KMS-11 (cell line): ENCODE measurements at regions not wholly inside any gene's neighbourhood (a gene's known extent, or its start where the extent isn't known, plus 50 kb on each side); places are given as distances from the start of the nearest gene placed in this dataset.
"Not testable (repeated sequence)": the region's sequence is repeated elsewhere in the genome, so short reads cannot be mapped to it uniquely, and the experiment has no call there.

Experiments used
- H2AFZ ChIP-seq: fragments of 200-600 bp; sonication (generic); 2 replicates; pipeline ENCODE4 v1.6.1; 2016; ENCODE audit warnings: antibody characterized with exemption, mixed run types, low read depth
- H3K27ac ChIP-seq: fragments of 200-600 bp; sonication (generic); 2 replicates; pipeline ENCODE4 v1.6.1; 2016; ENCODE audit warnings: mild to moderate bottlenecking, mixed run types
- H3K27me3 ChIP-seq: fragments of 200-600 bp; sonication (generic); 2 replicates; pipeline ENCODE4 v1.6.1; 2017; ENCODE audit warnings: mild to moderate bottlenecking, low read depth, mixed run types, moderate library complexity; ENCODE audit not compliant: insufficient read depth
- H3K36me3 ChIP-seq: fragments of 200-600 bp; sonication (generic); 2 replicates; pipeline ENCODE4 v1.6.1; 2017; ENCODE audit warnings: mild to moderate bottlenecking, mixed run types; ENCODE audit not compliant: insufficient read depth
- H3K4me1 ChIP-seq: fragments of 200-600 bp; sonication (generic); 2 replicates; pipeline ENCODE4 v1.6.1; 2016; ENCODE audit warnings: mild to moderate bottlenecking, low read depth, mixed run types; ENCODE audit not compliant: poor library complexity, severe bottlenecking
- H3K4me2 ChIP-seq: fragments of 200-600 bp; sonication (generic); 2 replicates; pipeline ENCODE4 v1.7.0; 2016; ENCODE audit warnings: mild to moderate bottlenecking, mixed run types
- H3K4me3 ChIP-seq: fragments of 200-600 bp; sonication (generic); IDR thresholded peaks from 2 replicates; pipeline ENCODE4 v1.6.1; 2017; ENCODE audit warnings: low read depth, low read length, mixed read lengths; ENCODE audit not compliant: insufficient read depth
- H3K79me2 ChIP-seq: fragments of 200-600 bp; sonication (generic); 2 replicates; pipeline ENCODE4 v1.6.1; 2016; ENCODE audit warnings: low read depth, mixed run types; ENCODE audit not compliant: insufficient read depth
- H3K9ac ChIP-seq: fragments of 200-600 bp; sonication (generic); 2 replicates; pipeline ENCODE4 v1.6.1; 2016; ENCODE audit warnings: mild to moderate bottlenecking, mixed run types
- H4K20me1 ChIP-seq: fragments of 200-600 bp; sonication (generic); 2 replicates; pipeline ENCODE4 v1.6.1; 2016; ENCODE audit warnings: mild to moderate bottlenecking, mixed run types; ENCODE audit not compliant: insufficient read depth
- CTCF ChIP-seq: fragments of 200-600 bp; sonication (generic); conservative IDR thresholded peaks from 2 replicates; pipeline ENCODE4 v1.6.1; 2017; ENCODE audit warnings: low read depth, mild to moderate bottlenecking, antibody characterized with exemption, low read length, moderate library complexity, mixed read lengths

DNA sequence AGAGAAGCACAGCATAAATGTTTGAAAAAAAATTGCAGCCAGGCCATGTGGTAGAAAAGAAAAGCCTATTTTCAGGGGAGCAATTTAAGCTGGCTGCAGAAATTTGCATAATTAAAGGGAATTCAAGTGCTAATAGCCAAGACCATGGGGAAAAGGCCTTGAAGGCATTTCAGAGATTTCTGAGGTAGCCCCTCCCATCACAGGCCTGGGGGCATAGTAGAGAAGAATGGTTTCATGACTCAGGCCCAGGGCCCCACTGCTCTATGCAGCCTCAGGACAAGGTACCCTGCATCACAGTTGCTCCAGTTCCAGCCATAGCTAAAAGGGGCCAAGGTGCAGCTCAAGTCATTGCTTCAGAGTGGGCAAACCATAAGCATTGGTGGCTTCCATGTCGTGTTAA lies 1416.0 kb downstream of the EFNA5 start:
- H3K9ac ChIP-seq: no peak overlapping the region
- no peak for TF ChIP-seq CTCF
- H3K4me3 ChIP-seq: no peak overlapping the region
- no peaks in the 10 kb centered on the region for H3K4me1 ChIP-seq
- H3K4me2 ChIP-seq: no peak overlapping the region
- no peaks in the 10 kb centered on the region for H3K36me3 ChIP-seq
- H3K27ac ChIP-seq: no peak overlapping the region
- no peaks in the 10 kb centered on the region for H4K20me1 ChIP-seq
- H3K27me3 ChIP-seq: no peaks in the 10 kb centered on the region
- H2AFZ ChIP-seq: no peak overlapping the region
- H3K79me2 ChIP-seq: no peaks in the 10 kb centered on the region

DNA sequence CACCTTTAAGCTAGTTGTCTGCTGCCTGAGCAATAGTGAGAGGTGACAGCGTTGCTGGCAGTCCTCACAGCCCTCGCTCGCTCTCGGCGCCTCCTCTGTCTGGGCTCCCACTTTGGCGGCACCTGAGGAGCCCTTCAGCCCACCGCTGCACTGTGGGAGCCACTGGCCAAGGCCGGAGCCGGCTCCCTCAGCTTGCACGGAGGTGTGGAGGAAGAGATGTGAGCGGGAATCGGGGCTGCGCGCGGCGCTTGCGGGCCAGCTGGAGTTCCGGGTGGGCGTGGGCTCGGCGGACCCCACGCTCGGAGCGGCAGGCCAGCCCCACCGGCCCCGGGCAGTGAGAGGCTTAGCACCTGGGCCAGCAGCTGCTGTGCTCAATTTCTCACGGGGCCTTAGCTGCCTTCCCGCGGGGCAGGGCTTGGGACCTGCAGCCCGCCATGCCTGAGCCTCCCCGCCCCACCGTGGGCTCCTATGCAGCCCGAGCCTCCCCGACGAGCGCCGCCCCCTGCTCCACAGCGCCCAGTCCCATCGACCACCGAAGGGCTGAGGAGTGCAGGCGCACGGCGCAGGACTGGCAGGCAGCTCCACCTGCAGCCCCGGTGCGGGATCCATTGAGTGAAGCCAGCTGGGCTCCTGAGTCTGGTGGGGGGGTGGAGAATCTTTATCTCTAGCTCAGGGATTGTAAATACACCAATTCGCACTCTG lies 1424.5 kb downstream of the EFNA5 start:
- not testable (repeated sequence) for H3K4me1 ChIP-seq, H3K27me3 ChIP-seq, H3K27ac ChIP-seq, H4K20me1 ChIP-seq, H3K9ac ChIP-seq, H2AFZ ChIP-seq, H3K4me2 ChIP-seq, H3K36me3 ChIP-seq, H3K79me2 ChIP-seq, H3K4me3 ChIP-seq

- no peaks in the 10 kb centered on the region for H3K4me1 ChIP-seq
- no peak for TF ChIP-seq CTCF
- no peak overlapping the region for H3K27ac ChIP-seq
- H4K20me1 ChIP-seq: no peaks in the 10 kb centered on the region
- H3K9ac ChIP-seq: no peak overlapping the region
- no peaks in the 10 kb centered on the region for H3K79me2 ChIP-seq
- H3K27me3 ChIP-seq: no peaks in the 10 kb centered on the region
- no peak overlapping the region for H3K4me3 ChIP-seq
- H3K36me3 ChIP-seq: no peaks in the 10 kb centered on the region
- H2AFZ ChIP-seq: no peak overlapping the region
- no peak overlapping the region for H3K4me2 ChIP-seq
Measured at GRCh38 chr5:106241409-106241808, 1429.3 kb downstream of the EFNA5 start.

- Histone ChIP-seq H3K36me3 (no peaks in the 10 kb centered on the region), H3K4me2 (no peak overlapping the region), H3K4me1 (no peaks in the 10 kb centered on the region), H2AFZ (no peak overlapping the region), H3K27me3 (no peaks in the 10 kb centered on the region), H3K9ac (no peak overlapping the region), H4K20me1 (no peaks in the 10 kb centered on the region), H3K79me2 (no peaks in the 10 kb centered on the region), H3K4me3 (no peak overlapping the region), H3K27ac (no peak overlapping the region)
- no peak for TF ChIP-seq CTCF
Measured at GRCh38 chr5:106205916-106206571, 1464.7 kb downstream of the EFNA5 start.

DNA sequence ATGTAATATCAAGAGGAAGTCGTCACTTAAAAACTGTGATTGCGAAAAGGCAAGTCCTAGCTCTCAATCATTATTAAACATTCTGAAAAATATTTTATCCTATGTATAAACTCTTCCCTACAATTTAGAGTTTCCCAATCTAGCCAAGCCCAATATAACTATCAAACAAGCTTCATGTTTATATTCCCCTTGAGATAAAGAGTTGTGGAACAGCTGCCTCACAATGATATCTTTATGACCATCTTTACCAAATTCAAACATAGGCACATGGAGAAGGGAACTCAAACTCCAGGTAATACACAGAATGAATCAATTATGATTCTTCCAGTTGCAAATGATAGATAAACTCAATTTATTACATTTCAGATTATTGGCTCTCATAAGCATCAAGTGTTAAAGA lies 1468.7 kb downstream of the EFNA5 start:
- no peaks in the 10 kb centered on the region for H3K4me1 ChIP-seq
- H3K27ac ChIP-seq: no peak overlapping the region
- TF ChIP-seq CTCF: no peak
- H3K4me2 ChIP-seq: no peak overlapping the region
- H3K36me3 ChIP-seq: no peaks in the 10 kb centered on the region
- H3K9ac ChIP-seq: no peak overlapping the region
- H4K20me1 ChIP-seq: no peaks in the 10 kb centered on the region
- H3K27me3 ChIP-seq: no peaks in the 10 kb centered on the region
- H3K79me2 ChIP-seq: no peaks in the 10 kb centered on the region
- H2AFZ ChIP-seq: no peak overlapping the region
- no peak overlapping the region for H3K4me3 ChIP-seq
